ENCODE measurements at regions not wholly inside any gene's neighbourhood (a gene's known extent, or its start where the extent isn't known, plus 50 kb on each side); places are given as distances from the start of the nearest gene placed in this dataset.

- TF ChIP-seq BHLHE40 (IDR thresholded peaks at IDR 0.05; ENCODE audit: borderline replicate concordance) (no peak), FOXA1 (IDR thresholded peaks at IDR 0.05) (no peak), ELF4 (IDR thresholded peaks at IDR 0.05) (no peak), SUZ12 (IDR thresholded peaks at IDR 0.05) (no peak), FOXK2 (IDR thresholded peaks at IDR 0.05) (no peak), FOXM1 (IDR thresholded peaks at IDR 0.05; ENCODE audit: borderline replicate concordance) (no peak), HDGF (IDR thresholded peaks at IDR 0.05; ENCODE audit: borderline replicate concordance) (no peak), TARDBP (IDR thresholded peaks at IDR 0.05) (no peak), ZNF384 (IDR thresholded peaks at IDR 0.05) (no peak), PKNOX1 (IDR thresholded peaks at IDR 0.05) (no peak), SP1 (IDR thresholded peaks at IDR 0.05) (no peak), LEF1 (IDR thresholded peaks at IDR 0.05; ENCODE audit: borderline replicate concordance) (no peak), L3MBTL2 (conservative IDR thresholded peaks at IDR 0.05) (no peak)
Measured at GRCh38 chr11:20259506-20259905, 99.2 kb upstream of the DBX1 start.

Measured in HEK293T (cell line).